Suprapubic skin (tissue), 4 donors: ENCODE measurements at regions not wholly inside any gene's neighbourhood (a gene's known extent, or its start where the extent isn't known, plus 50 kb on each side); places are given as distances from the start of the nearest gene placed in this dataset.

Experiments
- POLR2A ChIP-seq, 2 donors: fragments of 450-650 bp; IDR thresholded peaks; one replicate each; pipeline ENCODE4 v1.6.1; 2017; ENCODE audit warnings: antibody characterized with exemption in 2 of 2, mild to moderate bottlenecking in 2 of 2, moderate library complexity in 2 of 2
- POLR2AphosphoS5 ChIP-seq, 3 donors: sonication (generic); formaldehyde crosslinking; IDR thresholded peaks; one replicate each; pipeline ENCODE4 v1.6.1; 2017; ENCODE audit warnings: antibody characterized with exemption in 3 of 3

- no peak for TF ChIP-seq POLR2A (IDR thresholded peaks at IDR 0.05)
- TF ChIP-seq POLR2AphosphoS5 (IDR thresholded peaks at IDR 0.05), result no peak
Observed at GRCh38 chr11:106503901-106504300, 426.4 kb downstream of the AASDHPPT start.
